Motor neuron (in vitro differentiated cells): ENCODE measurements at regions not wholly inside any gene's neighbourhood (a gene's known extent, or its start where the extent isn't known, plus 50 kb on each side); places are given as distances from the start of the nearest gene placed in this dataset.

Source experiments
- ATAC-seq, 8 experiments: fragments of 200-7000 bp; cut with Tn5 transposase; replicated peaks in 6 of 8; 2 replicates each; pipeline ENCODE4 v1.8.0; 2021; ENCODE audit warnings: mild to moderate bottlenecking in 8 of 8, moderate library complexity in 8 of 8
- H3K27ac ChIP-seq, 2 donors: fragments of 250-450 bp; sonication (Bioruptor Pico); 2 replicates each; pipeline ENCODE4 v1.9.0; 2021; ENCODE audit warnings: antibody characterized with exemption in 2 of 2, mild to moderate bottlenecking in 2 of 2, moderate library complexity in 1 of 2
- H3K4me1 ChIP-seq, 2 donors: fragments of 250-450 bp; sonication (Bioruptor Pico); replicated peaks in 1 of 2; 2 replicates each; pipeline ENCODE4 v1.6.1; 2021; ENCODE audit warnings: antibody characterized with exemption in 2 of 2, mild to moderate bottlenecking in 2 of 2, moderate library complexity in 1 of 2
- H3K4me3 ChIP-seq, 5 donors: fragments of 250-450 bp; sonication (Bioruptor Pico); 2 replicates each; pipeline ENCODE4 v1.9.0; 2021; ENCODE audit warnings: antibody characterized with exemption in 5 of 5, mild to moderate bottlenecking in 5 of 5, moderate library complexity in 4 of 5
- WGBS, 10 experiments: fragments of 450-650 bp; shearing (Covaris generic); methylation state at CpG; one replicate each; pipeline ENCODE4 v1.0.0; 2022; 5-methylcytosine and 5-hydroxymethylcytosine counted together
- in situ Hi-C, 9 experiments: fragments of 400-800 bp; cut with MboI; loops; one replicate each; pipeline ENCODE4 v1.15.0; 2021; ENCODE audit warnings: low sequenced_read_pairs in 9 of 9, low pct_unique_long_range_greater_than_20kb in 2 of 9; ENCODE audit not compliant: unreplicated experiment in 9 of 9

DNA sequence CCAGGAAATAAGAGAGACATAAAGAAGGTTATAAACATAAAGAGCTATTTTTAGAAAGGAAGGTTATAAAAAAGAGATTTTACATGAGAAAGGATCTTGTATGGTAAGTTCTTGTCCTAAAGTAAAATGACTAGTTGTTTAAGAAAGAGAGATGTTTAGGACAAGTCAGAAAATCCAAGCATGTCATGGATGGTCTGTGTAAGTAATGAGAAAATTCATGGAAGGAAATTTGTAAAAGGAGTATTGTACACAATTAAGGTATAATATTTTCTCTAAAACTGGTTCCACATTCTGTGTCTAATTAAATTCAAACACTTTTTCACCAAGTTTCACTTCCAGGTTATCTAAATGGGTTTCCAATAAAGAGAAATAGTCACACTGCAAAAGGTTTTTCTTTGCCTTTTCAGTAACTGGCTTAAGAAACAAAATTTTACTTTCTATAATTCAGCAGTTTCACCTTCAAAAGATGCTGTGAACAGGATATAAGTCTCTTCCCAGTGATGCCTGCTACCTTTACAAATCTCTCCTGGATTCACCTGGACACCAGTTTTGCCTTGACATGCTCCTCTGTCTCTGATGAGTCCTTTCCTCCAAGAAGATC lies 455.7 kb downstream of the ZIC1 start:
- Histone ChIP-seq H3K27ac (no peak overlapping the region), H3K4me1 (no peaks in the 10 kb centered on the region), H3K4me3 (no peak overlapping the region)
- in situ Hi-C loops = no loop called here
- no peak for ATAC-seq

DNA sequence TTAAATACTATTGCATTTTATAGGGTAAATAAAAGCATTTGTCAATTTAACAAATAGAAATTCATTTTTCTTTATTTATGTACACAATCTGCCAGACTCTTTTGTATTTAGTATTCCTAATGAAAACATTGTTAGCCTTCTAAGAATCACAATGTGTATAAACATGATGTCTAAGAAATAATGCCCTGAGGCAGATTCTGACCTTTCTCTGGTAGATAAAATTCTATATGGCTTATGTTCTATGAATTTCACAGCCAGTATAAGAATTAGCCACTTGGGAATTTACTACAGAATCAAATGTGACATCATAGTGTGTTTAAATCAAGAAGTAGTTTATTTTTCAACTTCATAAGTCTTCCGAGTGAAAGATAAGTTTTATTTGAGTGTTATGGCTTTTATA lies 457.4 kb downstream of the ZIC1 start:
- no peak overlapping the region for H3K27ac ChIP-seq
- H3K4me1 ChIP-seq = no peaks in the 10 kb centered on the region
- ATAC-seq = no peak
- in situ Hi-C loops = no loop called here
- no peak overlapping the region for H3K4me3 ChIP-seq
- 14 to 100% (median 63%) methylated on average over 1 of the region's 1 CpG for whole genome bisulfite sequencing, 10 experiments

DNA sequence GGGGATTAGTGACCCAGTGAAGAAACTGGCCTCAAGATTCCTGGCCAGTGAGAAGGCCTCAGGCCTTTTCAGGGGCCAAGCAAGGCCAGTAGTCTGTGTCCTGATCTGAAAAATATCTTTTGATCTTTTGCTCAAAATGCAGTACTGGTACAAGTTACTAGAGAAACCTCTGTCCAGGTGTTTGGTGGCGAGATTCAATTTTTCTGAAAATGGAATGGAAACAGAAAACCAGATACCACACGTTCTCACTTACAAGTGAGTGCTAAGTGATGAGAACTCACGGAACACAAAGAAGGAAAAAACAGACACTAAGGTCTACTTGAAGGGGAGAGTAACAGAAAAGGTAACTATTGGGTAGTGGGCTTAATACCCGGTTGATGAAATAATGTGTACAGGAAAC lies 463.4 kb downstream of the ZIC1 start:
- Histone ChIP-seq H3K4me3 (no peak overlapping the region), H3K27ac (no peak overlapping the region), H3K4me1 (no peaks in the 10 kb centered on the region)
- WGBS, 10 experiments = 53 to 100% (median 90%) methylated on average over 1 to 4 of the region's 4 CpGs
- ATAC-seq = no peak
- in situ Hi-C loops = no loop called here

DNA sequence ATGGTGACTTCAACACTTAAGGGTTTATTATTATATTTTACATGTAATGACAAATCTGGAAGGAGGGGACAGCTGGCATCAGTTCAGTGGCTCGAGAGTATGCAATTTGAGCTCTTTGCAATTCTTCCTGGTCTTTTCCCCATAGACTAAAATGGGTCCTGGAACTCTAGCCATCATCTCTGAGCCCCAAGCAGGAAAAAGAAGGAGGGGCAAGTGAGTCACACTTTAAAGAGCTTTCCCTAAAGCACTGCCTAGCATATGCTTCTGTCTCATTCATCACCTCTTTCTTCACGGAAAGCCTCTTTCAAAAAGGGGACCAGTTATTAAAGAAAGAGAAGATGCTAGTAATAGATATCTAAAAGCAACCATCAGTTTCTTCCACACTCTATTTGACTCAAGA lies 466.3 kb downstream of the ZIC1 start:
- peak in 3 of 8 experiments; percentile 44 to 99 (median 91) for ATAC-seq
- in situ Hi-C loops = no loop called here
- Histone ChIP-seq H3K4me1 (no peaks in the 10 kb centered on the region), H3K4me3 (no peak overlapping the region), H3K27ac (no peak overlapping the region)
- 0 to 89% (median 53%) methylated on average over 1 to 2 of the region's 2 CpGs; no CpG with 5 or more reads in 2 of the 10 experiments for WGBS, 10 experiments

DNA sequence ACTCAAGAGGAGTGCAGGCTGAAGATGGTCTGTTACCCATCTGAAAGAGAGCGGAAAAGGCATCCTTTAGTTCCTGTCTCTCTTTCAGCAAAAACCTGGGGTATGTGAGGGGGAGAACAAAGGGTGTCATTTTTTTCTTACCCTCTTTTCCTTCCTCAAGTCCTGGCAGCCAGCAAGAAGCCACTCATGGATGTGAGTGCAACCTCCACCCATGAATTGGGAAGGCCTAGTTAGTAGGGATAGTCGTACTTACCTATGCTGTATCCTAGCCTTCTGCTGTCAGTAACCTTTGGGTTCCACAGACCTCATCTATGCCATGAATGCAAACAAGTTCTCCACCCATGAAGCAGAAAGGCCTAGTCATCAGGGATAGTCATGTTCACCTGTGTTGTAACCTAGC lies 472.8 kb downstream of the ZIC1 start:
- H3K4me3 ChIP-seq = no peak overlapping the region
- WGBS, 10 experiments = 20 to 90% (median 60%) methylated on average over 1 to 2 of the region's 2 CpGs; no CpG with 5 or more reads in 3 of the 10 experiments
- no peak for ATAC-seq
- in situ Hi-C loops = no loop called here
- H3K4me1 ChIP-seq = no peaks in the 10 kb centered on the region
- no peak overlapping the region for H3K27ac ChIP-seq

DNA sequence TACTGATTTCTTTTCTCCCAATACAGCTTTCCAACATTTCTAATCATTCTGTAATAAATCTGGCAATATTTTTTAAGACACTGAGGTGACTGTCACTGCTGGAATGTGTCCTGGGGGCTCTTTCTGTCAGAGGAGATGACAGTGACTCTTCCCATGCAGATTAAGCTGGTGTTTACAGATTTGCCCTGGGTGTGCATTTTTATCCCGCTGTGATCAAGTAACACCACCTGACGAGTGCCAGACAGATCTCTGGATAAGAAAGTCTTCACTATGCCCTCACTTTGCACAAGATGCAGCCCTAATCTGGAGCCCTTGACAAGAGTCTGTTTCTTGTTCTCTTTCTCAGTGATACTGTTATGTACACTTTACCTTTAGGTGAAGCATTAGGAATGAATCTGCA lies 477.7 kb downstream of the ZIC1 start:
- WGBS, 10 experiments = 40 to 92% (median 67%) methylated on average over 1 to 2 of the region's 2 CpGs; no CpG with 5 or more reads in 7 of the 10 experiments
- Histone ChIP-seq H3K4me3 (no peak overlapping the region), H3K4me1 (no peaks in the 10 kb centered on the region), H3K27ac (no peak overlapping the region)
- peak in 3 of 8 experiments; percentile 36 to 69 (median 48) for ATAC-seq
- in situ Hi-C loops = no loop called here

DNA sequence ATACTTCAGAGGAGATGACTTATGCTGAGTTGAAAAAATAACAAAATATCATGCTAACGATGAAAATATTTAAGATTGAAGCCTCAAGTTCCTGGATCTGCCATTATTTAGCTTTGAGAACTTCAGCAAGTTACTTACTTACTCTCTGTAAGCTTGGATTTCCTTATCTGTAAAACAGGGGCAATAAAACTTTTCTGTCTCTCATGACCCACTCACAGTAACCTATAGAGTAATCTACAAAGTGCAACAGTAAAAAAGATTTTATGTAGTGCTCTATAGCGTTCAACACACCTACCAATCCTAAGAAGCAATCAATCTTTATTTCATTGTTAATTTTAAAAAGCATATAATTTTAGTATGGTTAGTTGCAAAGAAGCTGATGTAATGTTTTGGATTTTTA lies 478.6 kb downstream of the ZIC1 start:
- no peak for ATAC-seq
- 24 to 100% (median 89%) methylated on average over 1 to 2 of the region's 2 CpGs; no CpG with 5 or more reads in 1 of the 10 experiments for WGBS, 10 experiments

DNA sequence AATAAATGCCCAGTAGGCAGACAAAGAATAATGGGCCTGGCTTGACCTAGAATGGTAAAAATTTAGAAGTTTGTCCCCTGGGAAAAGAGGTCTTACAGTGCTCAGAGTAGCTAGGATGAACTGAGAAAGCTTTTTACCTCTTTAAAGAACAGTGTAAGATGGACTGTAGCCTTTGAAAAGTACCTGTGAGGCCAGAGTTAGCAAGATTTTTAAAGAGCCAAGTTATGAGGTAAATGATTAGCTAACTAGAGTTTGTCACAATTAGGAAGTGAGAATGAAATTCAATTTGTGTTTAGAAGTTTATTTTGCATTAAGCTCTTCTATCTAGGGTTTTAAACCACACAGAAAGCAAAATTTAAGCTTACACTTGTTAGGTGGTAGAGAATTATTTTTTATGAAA lies 480.9 kb downstream of the ZIC1 start:
- H3K4me1 ChIP-seq = no peaks in the 10 kb centered on the region
- no peak for ATAC-seq
- no peak overlapping the region for H3K27ac ChIP-seq
- H3K4me3 ChIP-seq = no peak overlapping the region
- in situ Hi-C loops = no loop called here

More for the DNA sequence above, 478.6 kb downstream of the ZIC1 start:
- Histone ChIP-seq H3K27ac (no peak overlapping the region), H3K4me1 (no peaks in the 10 kb centered on the region), H3K4me3 (no peak overlapping the region)
- in situ Hi-C loops = no loop called here

DNA sequence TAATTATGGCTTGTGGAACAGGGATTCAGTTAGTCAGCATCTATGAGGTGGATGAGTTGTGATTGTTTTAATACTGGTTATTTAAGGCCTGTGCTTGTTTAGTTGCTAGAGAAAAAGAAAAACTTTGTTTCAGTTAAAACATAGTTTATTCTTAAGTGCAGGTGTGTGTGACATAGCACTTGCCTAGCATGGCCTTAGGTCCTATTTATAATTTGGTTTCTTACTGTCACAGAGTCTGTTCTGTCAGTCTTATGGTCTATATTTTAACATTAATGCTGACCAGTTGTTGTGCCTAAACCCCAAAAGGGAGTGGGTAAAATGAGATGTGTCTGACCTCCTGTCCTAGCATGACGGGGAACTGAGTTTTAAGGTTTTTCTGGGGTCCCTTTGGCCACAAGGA lies 486.3 kb downstream of the ZIC1 start:
- WGBS, 10 experiments = 83 to 100% (median 100%) methylated on average over 1 of the region's 1 CpG; no CpG with 5 or more reads in 3 of the 10 experiments
- no peak for ATAC-seq
- Histone ChIP-seq H3K4me3 (no peak overlapping the region), H3K27ac (no peak overlapping the region), H3K4me1 (no peaks in the 10 kb centered on the region)
- in situ Hi-C loops = no loop called here

DNA sequence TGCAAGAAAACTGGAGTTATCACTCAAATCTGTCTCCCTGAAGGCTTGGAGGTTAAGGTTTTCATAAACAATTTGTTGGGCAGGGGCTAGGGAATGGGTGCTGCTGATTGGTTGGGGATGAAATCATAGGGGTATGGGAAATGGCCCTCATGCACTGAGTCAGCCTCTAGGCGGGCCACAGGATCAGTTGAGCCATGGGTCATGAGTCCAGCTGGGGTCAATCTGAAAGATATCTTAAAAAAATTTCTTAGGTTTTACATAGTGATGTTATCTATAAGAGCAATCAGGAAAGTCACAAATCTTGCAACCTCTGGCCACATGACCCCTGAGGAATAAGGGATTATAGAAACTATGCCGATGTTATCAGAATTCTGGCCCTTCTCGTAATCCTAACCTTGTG lies 491.7 kb downstream of the ZIC1 start:
- 90 to 100% (median 100%) methylated on average over 1 to 3 of the region's 3 CpGs; no CpG with 5 or more reads in 3 of the 10 experiments for WGBS, 10 experiments
- H3K4me3 ChIP-seq = no peak overlapping the region
- no peak overlapping the region for H3K27ac ChIP-seq
- in situ Hi-C loops = no loop called here
- H3K4me1 ChIP-seq = no peaks in the 10 kb centered on the region
- no peak for ATAC-seq

DNA sequence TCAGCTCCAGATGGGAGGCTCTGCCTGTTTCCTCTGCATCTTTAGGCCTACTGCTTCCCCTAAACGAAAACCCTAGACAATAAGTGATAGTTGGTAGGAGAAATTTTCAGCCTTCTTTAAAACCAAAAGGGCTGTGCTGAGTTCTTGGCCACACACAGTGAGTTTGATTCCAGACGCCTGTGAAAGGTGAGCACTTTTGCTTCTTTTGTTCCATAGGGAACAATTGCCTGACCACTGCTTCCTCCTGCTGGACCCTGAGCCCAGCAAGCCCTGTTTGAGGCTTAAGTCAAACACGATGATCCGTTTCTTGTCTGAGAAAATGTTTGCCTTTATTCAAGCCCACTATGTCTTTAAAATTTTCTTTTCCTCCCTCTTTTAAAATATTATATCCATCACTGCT lies 493.9 kb downstream of the ZIC1 start:
- no peak overlapping the region for H3K4me3 ChIP-seq
- no peak overlapping the region for H3K27ac ChIP-seq
- no peaks in the 10 kb centered on the region for H3K4me1 ChIP-seq
- in situ Hi-C loops = no loop called here
- no peak for ATAC-seq
- WGBS, 10 experiments = 0 to 59% (median 37%) methylated on average over 1 to 3 of the region's 4 CpGs

DNA sequence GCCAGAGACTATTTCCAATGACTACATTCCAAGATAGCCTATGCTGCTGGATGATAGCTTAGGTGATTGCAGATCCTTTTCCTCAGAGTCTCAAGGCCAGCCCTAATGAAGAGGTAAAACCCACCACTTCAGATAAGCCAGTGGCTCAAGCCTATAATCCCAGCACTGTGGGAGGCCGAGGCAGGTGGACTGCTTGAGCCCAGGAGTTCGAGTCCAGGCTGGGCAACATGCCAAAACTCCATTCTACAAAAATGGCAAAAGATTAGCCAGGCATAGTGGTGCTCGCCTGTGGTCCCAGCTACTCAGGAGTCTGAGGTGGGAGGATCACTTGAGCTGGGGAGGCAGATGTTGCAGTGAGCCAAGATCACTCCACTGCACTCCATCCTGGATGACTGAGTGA lies 495.3 kb downstream of the ZIC1 start:
- 50 to 100% (median 80%) methylated on average over 1 of the region's 3 CpGs; no CpG with 5 or more reads in 7 of the 10 experiments for WGBS, 10 experiments
- ATAC-seq = no peak
- Histone ChIP-seq H3K4me1 (no peaks in the 10 kb centered on the region), H3K4me3 (no peak overlapping the region), H3K27ac (no peak overlapping the region)
- in situ Hi-C loops = no loop called here

DNA sequence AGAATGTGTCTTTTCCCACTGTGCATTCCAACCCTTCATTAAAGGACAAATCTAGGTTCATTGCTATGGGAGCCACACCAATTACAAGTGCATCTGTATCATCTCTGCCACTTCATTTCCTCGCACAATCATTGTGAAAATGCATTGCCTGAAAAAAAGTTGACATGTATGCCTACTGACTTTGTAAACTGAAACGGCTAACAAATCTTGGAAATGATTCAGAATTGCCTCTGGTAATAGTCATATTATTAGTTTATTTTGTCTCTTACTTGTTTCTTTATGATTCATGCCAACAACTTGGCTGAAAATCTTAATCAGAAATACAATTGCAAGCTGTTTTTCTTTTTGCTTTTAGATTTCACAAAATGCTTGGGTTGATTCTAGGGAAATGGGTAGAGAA lies 497.1 kb downstream of the ZIC1 start:
- WGBS, 10 experiments = 29 to 83% (median 62%) methylated on average over 1 to 2 of the region's 2 CpGs
- peak in 1 of 8 experiments; percentile 81 for ATAC-seq
- in situ Hi-C loops = no loop called here
- H3K4me1 ChIP-seq = no peaks in the 10 kb centered on the region
- no peak overlapping the region for H3K4me3 ChIP-seq
- no peak overlapping the region for H3K27ac ChIP-seq

DNA sequence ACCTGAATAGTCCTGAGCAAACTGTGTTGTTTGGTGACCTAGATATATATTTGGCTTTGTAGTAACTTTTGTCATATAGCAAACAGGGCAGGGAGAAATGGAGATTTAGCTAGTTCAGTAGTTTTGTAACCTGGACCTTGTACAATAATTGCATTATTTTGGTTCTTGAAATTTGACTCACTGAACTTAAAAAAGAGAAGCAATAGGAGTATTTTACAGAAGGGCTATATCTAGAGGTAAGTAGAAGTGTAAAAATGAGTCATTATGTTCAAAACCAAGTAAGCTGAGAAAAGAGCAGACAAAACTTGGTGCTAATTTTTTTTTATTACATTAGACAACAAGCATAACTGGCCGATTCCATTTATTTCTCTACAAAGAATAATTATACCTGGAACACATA lies 505.4 kb downstream of the ZIC1 start:
- in situ Hi-C loops = no loop called here
- no peak overlapping the region for H3K4me3 ChIP-seq

More for the DNA sequence above, 505.4 kb downstream of the ZIC1 start:
- ATAC-seq = no peak
- H3K27ac ChIP-seq = no peak overlapping the region
- WGBS, 10 experiments = 50 to 100% (median 89%) methylated on average over 1 of the region's 1 CpG; no CpG with 5 or more reads in 1 of the 10 experiments
- no peaks in the 10 kb centered on the region for H3K4me1 ChIP-seq
